Right renal pelvis (tissue), 4 donors: ENCODE measurements at regions not wholly inside any gene's neighbourhood (a gene's known extent, or its start where the extent isn't known, plus 50 kb on each side); places are given as distances from the start of the nearest gene placed in this dataset.
A peak's percentile ranks its signal among the peaks of the same experiment; 100 is the strongest.
"Not testable (repeated sequence)": the region's sequence is repeated elsewhere in the genome, so short reads cannot be mapped to it uniquely, and the experiment has no call there.

Experiments
- DNase-seq, 4 donors: peaks; one replicate each; pipeline ENCODE4 v3.0.0-alpha.2; 2013; ENCODE audit warnings: low read depth in 4 of 4, low spot score in 3 of 4, missing footprints in 1 of 4

- DNase-seq, result no peak
Observed at GRCh38 chr16:77057161-77057774, 133.7 kb upstream of the MON1B start.

- peak in 2 of 4 donors; percentile 23 to 31 for DNase-seq
Observed at GRCh38 chr16:77059446-77059845, 131.5 kb upstream of the MON1B start.

- DNase-seq, result no peak
Observed at GRCh38 chr16:77060614-77061013, 130.4 kb upstream of the MON1B start.

GRCh38 chr16:77062878-77063675, 127.9 kb upstream of the MON1B start:
- peak in 1 of 4 donors; percentile 4 for DNase-seq

- no peak for DNase-seq
Observed at GRCh38 chr16:77063676-77064016, 127.3 kb upstream of the MON1B start.

- DNase-seq, result no peak
Observed at GRCh38 chr16:77064037-77064436, 127.0 kb upstream of the MON1B start.

GRCh38 chr16:77066896-77067496, 124.0 kb upstream of the MON1B start:
- no peak for DNase-seq

- DNase-seq, result no peak
Observed at GRCh38 chr16:77067900-77068299, 123.1 kb upstream of the MON1B start.

- DNase-seq, result no peak
Observed at GRCh38 chr16:77068402-77068801, 122.6 kb upstream of the MON1B start.

GRCh38 chr16:77069929-77070328, 121.1 kb upstream of the MON1B start:
- no peak for DNase-seq

GRCh38 chr16:77070683-77071082, 120.3 kb upstream of the MON1B start:
- DNase-seq, result no peak

- DNase-seq, result no peak
Observed at GRCh38 chr16:77076839-77077238, 114.2 kb upstream of the MON1B start.

GRCh38 chr16:77077256-77077922, 113.6 kb upstream of the MON1B start:
- DNase-seq, result no peak

GRCh38 chr16:77085981-77086380, 105.0 kb upstream of the MON1B start:
- DNase-seq, result no peak

GRCh38 chr16:77090062-77090461, 100.9 kb upstream of the MON1B start:
- no peak for DNase-seq

- DNase-seq, result no peak
Observed at GRCh38 chr16:77093309-77093708, 97.7 kb upstream of the MON1B start.

- DNase-seq, result no peak
Observed at GRCh38 chr16:77093999-77094398, 97.0 kb upstream of the MON1B start.

- no peak for DNase-seq
Observed at GRCh38 chr16:77111056-77111565, 79.9 kb upstream of the MON1B start.

- DNase-seq, result no peak
Observed at GRCh38 chr16:77112746-77113145, 78.2 kb upstream of the MON1B start.

- DNase-seq, result peak in 1 of 4 donors; percentile 9
Observed at GRCh38 chr16:77113835-77114234, 77.2 kb upstream of the MON1B start.

- not testable (repeated sequence) for DNase-seq
Observed at GRCh38 chr16:77114361-77114760, 76.6 kb upstream of the MON1B start.
